ENCODE measurements at regions not wholly inside any gene's neighbourhood (a gene's known extent, or its start where the extent isn't known, plus 50 kb on each side); places are given as distances from the start of the nearest gene placed in this dataset.

- no peak for DNase-seq (ENCODE audit: low read depth)
- Histone ChIP-seq H3K4me3 (ENCODE audit: low read depth, low read length) (no peak overlapping the region), H3K27me3 (ENCODE audit: control insufficient read depth, insufficient read depth, low read length) (peaks cover 2% of the 10 kb centered on the region), H3K36me3 (ENCODE audit: control insufficient read depth, insufficient read depth, low read length) (no peaks in the 10 kb centered on the region)
- FAIRE-seq, result no peak
- TF ChIP-seq, protein P1, sequence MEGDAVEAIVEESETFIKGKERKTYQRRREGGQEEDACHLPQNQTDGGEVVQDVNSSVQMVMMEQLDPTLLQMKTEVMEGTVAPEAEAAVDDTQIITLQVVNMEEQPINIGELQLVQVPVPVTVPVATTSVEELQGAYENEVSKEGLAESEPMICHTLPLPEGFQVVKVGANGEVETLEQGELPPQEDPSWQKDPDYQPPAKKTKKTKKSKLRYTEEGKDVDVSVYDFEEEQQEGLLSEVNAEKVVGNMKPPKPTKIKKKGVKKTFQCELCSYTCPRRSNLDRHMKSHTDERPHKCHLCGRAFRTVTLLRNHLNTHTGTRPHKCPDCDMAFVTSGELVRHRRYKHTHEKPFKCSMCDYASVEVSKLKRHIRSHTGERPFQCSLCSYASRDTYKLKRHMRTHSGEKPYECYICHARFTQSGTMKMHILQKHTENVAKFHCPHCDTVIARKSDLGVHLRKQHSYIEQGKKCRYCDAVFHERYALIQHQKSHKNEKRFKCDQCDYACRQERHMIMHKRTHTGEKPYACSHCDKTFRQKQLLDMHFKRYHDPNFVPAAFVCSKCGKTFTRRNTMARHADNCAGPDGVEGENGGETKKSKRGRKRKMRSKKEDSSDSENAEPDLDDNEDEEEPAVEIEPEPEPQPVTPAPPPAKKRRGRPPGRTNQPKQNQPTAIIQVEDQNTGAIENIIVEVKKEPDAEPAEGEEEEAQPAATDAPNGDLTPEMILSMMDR (IDR thresholded peaks at IDR 0.05; ENCODE audit: insufficient read depth, low read length, severe bottlenecking), result no peak
Measured at GRCh38 chr11:123258877-123259276, 63.8 kb upstream of the CLMP start.

DNA sequence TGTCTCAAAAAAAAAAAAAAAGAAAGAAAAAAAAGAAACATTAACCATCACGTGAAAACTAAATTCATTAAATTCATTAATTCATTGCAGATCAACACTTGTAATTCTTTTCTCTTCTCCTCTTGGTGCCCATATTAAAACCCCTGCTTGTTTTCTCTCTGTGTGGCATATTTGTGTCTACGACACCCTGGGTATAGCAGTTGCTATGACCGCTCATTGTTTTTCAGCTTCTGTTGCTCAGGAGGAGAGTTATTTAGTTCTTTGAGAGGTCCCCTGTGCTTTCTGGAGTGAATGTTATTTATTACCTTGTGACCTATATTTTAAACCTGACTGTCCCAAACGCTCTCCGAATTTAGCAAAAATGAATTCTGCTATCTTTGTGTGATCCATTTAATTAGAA is 62.3 kb upstream of the CLMP start:
- Histone ChIP-seq H3K36me3 (ENCODE audit: control insufficient read depth, insufficient read depth, low read length) (no peaks in the 10 kb centered on the region), H3K4me3 (ENCODE audit: low read depth, low read length) (no peak overlapping the region), H3K27me3 (ENCODE audit: control insufficient read depth, insufficient read depth, low read length) (no peaks in the 10 kb centered on the region)
- FAIRE-seq (no peak), DNase-seq (ENCODE audit: low read depth) (no peak)
- TF ChIP-seq, protein P1 (IDR thresholded peaks at IDR 0.05; ENCODE audit: insufficient read depth, low read length, severe bottlenecking), result no peak

DNA sequence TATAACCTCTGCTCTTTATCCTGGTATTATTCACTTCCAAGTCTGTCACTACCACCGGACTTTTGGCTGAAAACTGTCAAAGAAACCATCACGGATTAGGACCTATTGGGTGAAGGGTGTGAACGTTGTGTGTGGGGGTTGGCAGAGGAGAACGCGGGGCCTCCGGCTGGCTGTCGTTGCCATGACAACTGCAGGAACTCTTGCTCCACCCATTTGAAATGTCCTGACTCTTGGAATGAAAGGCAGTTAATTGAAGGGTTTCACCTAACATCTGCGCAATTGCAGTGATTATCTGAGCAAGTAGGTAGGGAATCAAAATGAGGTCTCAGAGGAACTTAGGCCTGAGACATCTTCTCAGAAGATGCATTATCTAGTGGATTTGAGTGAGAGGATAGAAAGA is 60.9 kb upstream of the CLMP start:
- DNase-seq (ENCODE audit: low read depth), result no peak
- TF ChIP-seq, protein P1 (IDR thresholded peaks at IDR 0.05; ENCODE audit: insufficient read depth, low read length, severe bottlenecking), result no peak
- Histone ChIP-seq H3K4me3 (ENCODE audit: low read depth, low read length) (no peak overlapping the region), H3K27me3 (ENCODE audit: control insufficient read depth, insufficient read depth, low read length) (no peaks in the 10 kb centered on the region), H3K36me3 (ENCODE audit: control insufficient read depth, insufficient read depth, low read length) (no peaks in the 10 kb centered on the region)
- no peak for FAIRE-seq

- H3K27me3 ChIP-seq (ENCODE audit: control insufficient read depth, insufficient read depth, low read length), result no peaks in the 10 kb centered on the region
- no peak for DNase-seq (ENCODE audit: low read depth)
- H3K36me3 ChIP-seq (ENCODE audit: control insufficient read depth, insufficient read depth, low read length), result no peaks in the 10 kb centered on the region
- H3K4me3 ChIP-seq (ENCODE audit: low read depth, low read length), result no peak overlapping the region
- FAIRE-seq, result peak; percentile 47
- TF ChIP-seq, protein P1 (IDR thresholded peaks at IDR 0.05; ENCODE audit: insufficient read depth, low read length, severe bottlenecking), result no peak
Measured at GRCh38 chr11:123254357-123254756, 59.3 kb upstream of the CLMP start.

DNA sequence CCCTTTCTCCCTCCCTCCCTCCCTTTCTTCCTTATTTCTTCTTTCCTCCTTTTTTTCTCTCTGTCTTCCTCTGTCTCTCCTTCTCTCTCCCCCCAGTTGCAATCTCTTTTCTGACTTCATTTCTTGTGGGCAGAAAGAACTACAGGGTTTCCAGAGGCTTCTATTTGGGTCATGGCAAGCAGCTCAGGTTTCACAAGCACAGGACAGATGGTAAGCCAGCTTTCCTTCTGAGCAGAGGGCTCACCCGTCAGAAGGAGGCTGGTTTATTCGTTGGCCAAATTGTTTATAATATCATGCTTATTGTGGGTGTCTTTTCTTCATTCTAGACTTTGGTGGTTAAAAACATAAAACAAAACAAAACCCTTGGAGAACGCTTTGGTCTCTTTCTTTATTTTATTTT is 58.9 kb upstream of the CLMP start:
- TF ChIP-seq, protein P1 (IDR thresholded peaks at IDR 0.05; ENCODE audit: insufficient read depth, low read length, severe bottlenecking), result no peak
- no peak overlapping the region for H3K4me3 ChIP-seq (ENCODE audit: low read depth, low read length)
- no peaks in the 10 kb centered on the region for H3K27me3 ChIP-seq (ENCODE audit: control insufficient read depth, insufficient read depth, low read length)
- no peak for FAIRE-seq
- DNase-seq (ENCODE audit: low read depth), result no peak
- no peaks in the 10 kb centered on the region for H3K36me3 ChIP-seq (ENCODE audit: control insufficient read depth, insufficient read depth, low read length)

DNA sequence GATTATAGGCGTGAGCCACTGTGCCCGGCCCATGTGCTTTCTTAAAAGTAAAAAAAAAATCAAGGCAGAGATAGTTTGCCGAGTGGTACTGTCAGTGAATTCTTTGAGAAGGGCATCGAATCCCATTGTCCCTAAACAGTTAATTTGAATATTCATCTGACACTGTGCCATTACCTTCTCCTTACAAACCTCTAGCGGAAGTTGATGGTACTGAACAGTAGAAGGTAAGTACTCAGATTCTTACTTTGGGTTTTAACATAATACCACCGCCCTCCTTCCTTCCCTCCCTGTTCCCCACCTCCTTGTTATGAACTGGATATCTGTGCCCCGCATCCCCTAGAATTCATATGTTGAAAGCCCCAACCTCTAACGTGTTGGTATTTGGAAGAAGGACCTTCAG is 58.2 kb upstream of the CLMP start:
- TF ChIP-seq, protein P1 (IDR thresholded peaks at IDR 0.05; ENCODE audit: insufficient read depth, low read length, severe bottlenecking), result no peak
- no peak overlapping the region for H3K4me3 ChIP-seq (ENCODE audit: low read depth, low read length)
- DNase-seq (ENCODE audit: low read depth) (no peak), FAIRE-seq (no peak)
- H3K27me3 ChIP-seq (ENCODE audit: control insufficient read depth, insufficient read depth, low read length), result no peaks in the 10 kb centered on the region
- no peaks in the 10 kb centered on the region for H3K36me3 ChIP-seq (ENCODE audit: control insufficient read depth, insufficient read depth, low read length)

All from bronchial epithelial cell (primary cell).